ENCODE measurements at regions not wholly inside any gene's neighbourhood (a gene's known extent, or its start where the extent isn't known, plus 50 kb on each side); places are given as distances from the start of the nearest gene placed in this dataset.
"Not testable (repeated sequence)": the region's sequence is repeated elsewhere in the genome, so short reads cannot be mapped to it uniquely, and the experiment has no call there.

DNA sequence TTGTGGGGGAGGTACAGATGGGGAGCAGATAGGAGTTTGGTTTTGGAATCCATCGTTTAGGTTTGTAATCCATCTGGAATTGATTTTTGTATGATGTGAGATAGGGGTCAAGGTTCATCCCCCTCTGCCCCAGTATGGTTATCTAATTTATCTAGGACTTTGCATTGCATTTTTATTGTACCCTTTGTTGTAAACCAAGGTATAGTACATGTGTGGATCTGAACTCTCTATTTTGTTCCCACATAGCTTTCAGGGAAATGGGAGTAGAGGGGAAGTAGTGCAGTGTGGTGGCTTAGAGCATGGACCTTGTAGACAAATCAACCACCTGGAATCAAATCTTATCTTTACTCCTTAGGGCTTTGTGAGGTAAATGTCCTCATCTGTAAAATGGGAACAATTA, 65.7 kb downstream of the RAD54L2 start:
- Histone ChIP-seq H3K9me3 (ENCODE audit: control insufficient read depth, low read length) (no peaks in the 10 kb centered on the region), H4K8ac (ENCODE audit: low read length) (no peak overlapping the region), H3K36me3 (ENCODE audit: control insufficient read depth in 1 of 2, insufficient read depth in 2 of 2, low read depth in 1 of 2, low read length in 2 of 2) (peaks cover 0 to 8% of the 10 kb centered on the region in 2 experiments), H3K4me2 (ENCODE audit: low read length, poor library complexity, severe bottlenecking) (no peak overlapping the region), H3K4me3 (ENCODE audit: insufficient read depth in 1 of 2, low read depth in 1 of 2, low read length in 2 of 2) (no peak overlapping the region), H2BK15ac (ENCODE audit: low read depth, poor library complexity, severe bottlenecking) (no peak overlapping the region), H3K23ac (ENCODE audit: low read length in 2 of 2) (no peak overlapping the region), H3K27ac (ENCODE audit: low read length, poor library complexity, severe bottlenecking) (no peak overlapping the region), H3K4ac (ENCODE audit: low read depth in 1 of 2, low read length in 2 of 2) (no peak overlapping the region), H3K18ac (ENCODE audit: low read depth in 1 of 2, low read length in 2 of 2) (no peak overlapping the region), H2BK5ac (ENCODE audit: low read depth, low read length, poor library complexity, severe bottlenecking) (no peak overlapping the region), H2BK120ac (ENCODE audit: low read depth, low read length) (no peak overlapping the region), H3K4me1 (ENCODE audit: control insufficient read depth, insufficient read depth, low read depth, low read length) (no peaks in the 10 kb centered on the region), H3K79me1 (replicated peaks; ENCODE audit: low read length, poor library complexity, severe bottlenecking) (peaks cover 22% of the 10 kb centered on the region), H4K91ac (ENCODE audit: low read length) (no peak overlapping the region), H2BK12ac (ENCODE audit: low read length in 2 of 2) (no peak overlapping the region), H3K14ac (ENCODE audit: low read length in 2 of 2) (no peak overlapping the region), H3K9ac (ENCODE audit: low read length) (no peak overlapping the region), H2AK5ac (ENCODE audit: low read length, severe bottlenecking) (no peak overlapping the region), H3K27me3 (ENCODE audit: control insufficient read depth in 1 of 2, insufficient read depth in 1 of 2, low read length in 2 of 2) (no peaks in the 10 kb centered on the region), H2AFZ (ENCODE audit: low read depth, low read length) (no peak overlapping the region)
- DNase-seq, result no peak
- WGBS, result 92% methylated on average over 1 of the region's 1 CpG

DNA sequence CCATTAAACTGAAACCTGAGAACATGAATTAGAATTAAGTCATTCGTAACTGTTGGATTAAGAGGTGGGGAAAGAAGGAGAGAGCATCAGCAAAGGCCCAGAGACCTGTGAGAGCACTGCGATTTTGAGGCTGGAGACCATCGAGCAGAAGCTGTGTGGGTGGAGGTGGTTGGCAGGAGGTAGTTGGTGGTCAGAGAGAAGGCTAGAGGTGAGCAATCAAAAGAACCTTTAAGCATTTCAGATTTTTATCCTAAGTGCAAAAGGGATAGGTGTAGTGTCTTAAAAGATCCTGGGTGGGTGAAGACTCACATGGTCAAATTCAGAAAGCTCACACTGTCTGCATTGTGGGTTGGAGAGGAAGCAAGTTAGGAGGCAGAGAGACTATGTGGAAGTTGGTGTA, 65.1 kb upstream of the TEX264 start:
- Histone ChIP-seq H4K8ac (ENCODE audit: low read length) (no peak overlapping the region), H3K23ac (ENCODE audit: low read length in 2 of 2) (no peak overlapping the region), H3K4ac (ENCODE audit: low read depth in 1 of 2, low read length in 2 of 2) (no peak overlapping the region), H2BK15ac (ENCODE audit: low read depth, poor library complexity, severe bottlenecking) (no peak overlapping the region), H2BK120ac (ENCODE audit: low read depth, low read length) (no peak overlapping the region), H3K27ac (ENCODE audit: low read length, poor library complexity, severe bottlenecking) (no peak overlapping the region), H2AK5ac (ENCODE audit: low read length, severe bottlenecking) (no peak overlapping the region), H3K27me3 (ENCODE audit: control insufficient read depth in 1 of 2, insufficient read depth in 1 of 2, low read length in 2 of 2) (no peaks in the 10 kb centered on the region), H3K9me3 (ENCODE audit: control insufficient read depth, low read length) (no peaks in the 10 kb centered on the region), H3K18ac (ENCODE audit: low read depth in 1 of 2, low read length in 2 of 2) (no peak overlapping the region), H4K91ac (ENCODE audit: low read length) (no peak overlapping the region), H3K36me3 (ENCODE audit: control insufficient read depth in 1 of 2, insufficient read depth in 2 of 2, low read depth in 1 of 2, low read length in 2 of 2) (peaks cover 0 to 8% of the 10 kb centered on the region in 2 experiments), H3K4me1 (ENCODE audit: control insufficient read depth, insufficient read depth, low read depth, low read length) (no peaks in the 10 kb centered on the region), H3K4me3 (ENCODE audit: insufficient read depth in 1 of 2, low read depth in 1 of 2, low read length in 2 of 2) (no peak overlapping the region), H2BK5ac (ENCODE audit: low read depth, low read length, poor library complexity, severe bottlenecking) (no peak overlapping the region), H2AFZ (ENCODE audit: low read depth, low read length) (no peak overlapping the region), H2BK12ac (ENCODE audit: low read length in 2 of 2) (no peak overlapping the region), H3K9ac (ENCODE audit: low read length) (no peak overlapping the region), H3K14ac (ENCODE audit: low read length in 2 of 2) (no peak overlapping the region), H3K79me1 (replicated peaks; ENCODE audit: low read length, poor library complexity, severe bottlenecking) (peaks cover 18% of the 10 kb centered on the region), H3K4me2 (ENCODE audit: low read length, poor library complexity, severe bottlenecking) (no peak overlapping the region)
- DNase-seq, result no peak
- 98% methylated on average over 3 of the region's 3 CpGs for WGBS

DNA sequence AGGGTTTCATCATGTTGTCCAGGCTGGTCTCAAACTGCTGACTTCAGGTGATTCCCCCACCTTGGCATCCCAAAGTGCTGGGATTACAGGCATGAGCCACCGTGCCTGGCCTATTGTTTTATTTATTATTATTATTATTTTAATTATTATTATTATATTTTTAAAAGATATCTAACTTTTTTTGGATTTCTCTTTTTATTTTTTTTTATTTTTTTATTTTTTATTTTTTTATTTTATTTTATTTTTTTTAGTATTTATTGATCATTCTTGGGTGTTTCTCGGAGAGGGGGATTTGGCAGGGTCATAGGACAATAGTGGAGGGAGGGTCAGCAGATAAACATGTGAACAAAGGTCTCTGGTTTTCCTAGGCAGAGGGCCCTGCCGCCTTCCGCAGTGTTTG, 64.2 kb upstream of the TEX264 start:
- H3K36me3 ChIP-seq (ENCODE audit: control insufficient read depth in 1 of 2, insufficient read depth in 2 of 2, low read depth in 1 of 2, low read length in 2 of 2); H3K14ac ChIP-seq (ENCODE audit: low read length in 2 of 2); DNase-seq; H2AK5ac ChIP-seq (ENCODE audit: low read length, severe bottlenecking); H2BK5ac ChIP-seq (ENCODE audit: low read depth, low read length, poor library complexity, severe bottlenecking); H3K27ac ChIP-seq (ENCODE audit: low read length, poor library complexity, severe bottlenecking); H4K8ac ChIP-seq (ENCODE audit: low read length); H3K4me2 ChIP-seq (ENCODE audit: low read length, poor library complexity, severe bottlenecking); H3K23ac ChIP-seq (ENCODE audit: low read length in 2 of 2); H3K4ac ChIP-seq (ENCODE audit: low read depth in 1 of 2, low read length in 2 of 2); H3K9ac ChIP-seq (ENCODE audit: low read length); H3K18ac ChIP-seq (ENCODE audit: low read depth in 1 of 2, low read length in 2 of 2); H4K91ac ChIP-seq (ENCODE audit: low read length); H2BK12ac ChIP-seq (ENCODE audit: low read length in 2 of 2); H2BK15ac ChIP-seq (ENCODE audit: low read depth, poor library complexity, severe bottlenecking); H3K9me3 ChIP-seq (ENCODE audit: control insufficient read depth, low read length); H3K4me1 ChIP-seq (ENCODE audit: control insufficient read depth, insufficient read depth, low read depth, low read length); H3K4me3 ChIP-seq (ENCODE audit: insufficient read depth in 1 of 2, low read depth in 1 of 2, low read length in 2 of 2); H2BK120ac ChIP-seq (ENCODE audit: low read depth, low read length); H2AFZ ChIP-seq (ENCODE audit: low read depth, low read length); H3K27me3 ChIP-seq (ENCODE audit: control insufficient read depth in 1 of 2, insufficient read depth in 1 of 2, low read length in 2 of 2): not testable (repeated sequence)
- peaks cover 21% of the 10 kb centered on the region for H3K79me1 ChIP-seq (replicated peaks; ENCODE audit: low read length, poor library complexity, severe bottlenecking)
- no CpG with 5 or more reads among the region's 4 CpGs for WGBS

DNA sequence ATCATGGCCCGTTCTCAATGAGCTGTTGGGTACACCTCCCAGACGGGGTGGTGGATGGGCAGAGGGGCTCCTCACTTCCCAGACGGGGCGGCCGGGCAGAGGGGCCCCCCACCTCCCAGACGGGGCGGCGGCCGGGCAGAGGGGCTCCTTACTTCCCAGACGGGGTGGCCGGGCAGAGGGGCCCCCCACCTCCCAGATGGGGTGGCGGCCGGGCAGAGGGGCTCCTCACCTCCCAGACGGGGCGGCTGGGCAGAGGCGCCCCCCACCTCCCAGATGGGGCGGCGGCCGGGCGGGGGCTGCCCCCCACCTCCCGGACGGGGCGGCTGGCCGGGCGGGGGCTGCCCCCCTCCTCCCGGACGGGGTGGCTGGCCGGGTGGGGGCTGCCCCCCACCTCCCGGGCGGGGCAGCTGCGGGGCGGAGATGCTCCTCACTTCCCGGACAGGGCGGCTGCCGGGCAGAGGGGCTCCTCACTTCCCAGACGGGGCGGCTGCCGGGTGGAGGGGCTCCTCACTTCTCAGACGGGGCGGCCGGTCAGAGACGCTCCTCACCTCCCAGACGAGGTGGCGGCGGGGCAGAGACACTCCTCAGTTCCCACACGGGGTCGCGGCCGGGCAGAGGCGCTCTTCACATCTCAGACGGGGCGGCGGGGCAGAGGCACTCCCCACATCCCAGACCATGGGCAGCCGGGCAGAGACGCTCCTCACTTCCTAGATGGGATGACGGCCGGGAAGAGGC, 63.3 kb upstream of the TEX264 start:
- WGBS, result 97% methylated on average over 25 of the region's 57 CpGs
- not testable (repeated sequence) for H3K9ac ChIP-seq (ENCODE audit: low read length); H3K9me3 ChIP-seq (ENCODE audit: control insufficient read depth, low read length); H2BK12ac ChIP-seq (ENCODE audit: low read length in 2 of 2); H2BK5ac ChIP-seq (ENCODE audit: low read depth, low read length, poor library complexity, severe bottlenecking); H4K8ac ChIP-seq (ENCODE audit: low read length); H4K91ac ChIP-seq (ENCODE audit: low read length); H3K4me1 ChIP-seq (ENCODE audit: control insufficient read depth, insufficient read depth, low read depth, low read length); H3K18ac ChIP-seq (ENCODE audit: low read depth in 1 of 2, low read length in 2 of 2); DNase-seq; H3K27me3 ChIP-seq (ENCODE audit: control insufficient read depth in 1 of 2, insufficient read depth in 1 of 2, low read length in 2 of 2); H3K4ac ChIP-seq (ENCODE audit: low read depth in 1 of 2, low read length in 2 of 2); H3K4me3 ChIP-seq (ENCODE audit: insufficient read depth in 1 of 2, low read depth in 1 of 2, low read length in 2 of 2); H3K4me2 ChIP-seq (ENCODE audit: low read length, poor library complexity, severe bottlenecking); H3K36me3 ChIP-seq (ENCODE audit: control insufficient read depth in 1 of 2, insufficient read depth in 2 of 2, low read depth in 1 of 2, low read length in 2 of 2); H3K27ac ChIP-seq (ENCODE audit: low read length, poor library complexity, severe bottlenecking); H3K23ac ChIP-seq (ENCODE audit: low read length in 2 of 2); H2AFZ ChIP-seq (ENCODE audit: low read depth, low read length); H2AK5ac ChIP-seq (ENCODE audit: low read length, severe bottlenecking); H3K14ac ChIP-seq (ENCODE audit: low read length in 2 of 2); H2BK120ac ChIP-seq (ENCODE audit: low read depth, low read length); H2BK15ac ChIP-seq (ENCODE audit: low read depth, poor library complexity, severe bottlenecking)
- peaks cover 15% of the 10 kb centered on the region for H3K79me1 ChIP-seq (replicated peaks; ENCODE audit: low read length, poor library complexity, severe bottlenecking)

Data from mesenchymal stem cell (in vitro differentiated cells and primary cell).